Gastroesophageal sphincter (tissue), 3 donors: ENCODE measurements at regions not wholly inside any gene's neighbourhood (a gene's known extent, or its start where the extent isn't known, plus 50 kb on each side); places are given as distances from the start of the nearest gene placed in this dataset.

Experiments
- CTCF ChIP-seq, 4 experiments: fragments of 200-600 bp in 2 of 4; fragments of 450-650 bp in 2 of 4; sonication (generic) in 1 of 4; IDR thresholded peaks; one replicate each; pipeline ENCODE4 v1.5.1; 2017 to 2019; ENCODE audit warnings: antibody characterized with exemption in 4 of 4, mild to moderate bottlenecking in 2 of 4, moderate library complexity in 2 of 4
- EP300 ChIP-seq: sonication (generic); formaldehyde crosslinking; IDR thresholded peaks from one replicate; pipeline ENCODE4 v1.6.1; 2017; ENCODE audit warnings: antibody characterized with exemption, mild to moderate bottlenecking
- POLR2A ChIP-seq, 2 donors: fragments of 450-650 bp; IDR thresholded peaks; one replicate each; pipeline ENCODE4 v1.6.1; 2017; ENCODE audit warnings: antibody characterized with exemption in 2 of 2, mild to moderate bottlenecking in 2 of 2, moderate library complexity in 1 of 2
- POLR2AphosphoS5 ChIP-seq: sonication (generic); formaldehyde crosslinking; IDR thresholded peaks from one replicate; pipeline ENCODE4 v1.6.1; 2017; ENCODE audit warnings: antibody characterized with exemption

- TF ChIP-seq CTCF (IDR thresholded peaks at IDR 0.05) (no peak), POLR2A (IDR thresholded peaks at IDR 0.05) (no peak), POLR2AphosphoS5 (no peak), EP300 (no peak)
Measured at GRCh38 chr20:57958050-57958420, 248.2 kb upstream of the PMEPA1 start.
